AG20443 (cell line): ENCODE measurements at regions not wholly inside any gene's neighbourhood (a gene's known extent, or its start where the extent isn't known, plus 50 kb on each side); places are given as distances from the start of the nearest gene placed in this dataset.
"Not testable (repeated sequence)": the region's sequence is repeated elsewhere in the genome, so short reads cannot be mapped to it uniquely, and the experiment has no call there.

Experiments
- DNase-seq: peaks from one replicate; pipeline ENCODE4 v3.0.0; 2012; ENCODE audit warnings: low spot score, mixed read lengths

DNA sequence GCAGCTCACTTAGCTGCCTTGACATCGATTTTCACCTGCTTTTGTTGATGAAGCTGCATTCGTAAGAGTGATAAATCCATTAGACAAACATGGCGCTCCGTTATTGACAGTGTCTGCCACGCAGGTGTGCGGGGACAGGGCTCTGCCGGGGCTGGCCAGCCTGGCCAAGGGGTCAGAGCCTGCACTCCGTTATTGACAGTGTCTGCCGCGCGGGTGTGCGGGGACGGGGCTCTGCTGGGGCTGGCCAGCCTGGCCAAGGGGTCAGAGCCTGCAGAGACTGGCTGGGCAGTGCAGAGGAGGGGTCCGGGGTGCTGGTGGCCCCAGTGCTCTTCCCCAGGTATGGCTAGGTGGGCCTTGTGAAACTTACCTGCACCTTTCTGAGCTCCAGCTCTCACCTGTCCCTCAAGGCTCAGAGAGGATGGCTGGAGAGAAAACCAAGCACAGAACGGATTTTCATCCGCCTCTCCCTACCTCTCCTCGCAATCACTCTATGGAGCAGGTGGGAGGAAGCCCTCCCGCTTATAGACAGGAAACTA is 101.6 kb upstream of the B3GAT1 start:
- DNase-seq, result no peak

DNA sequence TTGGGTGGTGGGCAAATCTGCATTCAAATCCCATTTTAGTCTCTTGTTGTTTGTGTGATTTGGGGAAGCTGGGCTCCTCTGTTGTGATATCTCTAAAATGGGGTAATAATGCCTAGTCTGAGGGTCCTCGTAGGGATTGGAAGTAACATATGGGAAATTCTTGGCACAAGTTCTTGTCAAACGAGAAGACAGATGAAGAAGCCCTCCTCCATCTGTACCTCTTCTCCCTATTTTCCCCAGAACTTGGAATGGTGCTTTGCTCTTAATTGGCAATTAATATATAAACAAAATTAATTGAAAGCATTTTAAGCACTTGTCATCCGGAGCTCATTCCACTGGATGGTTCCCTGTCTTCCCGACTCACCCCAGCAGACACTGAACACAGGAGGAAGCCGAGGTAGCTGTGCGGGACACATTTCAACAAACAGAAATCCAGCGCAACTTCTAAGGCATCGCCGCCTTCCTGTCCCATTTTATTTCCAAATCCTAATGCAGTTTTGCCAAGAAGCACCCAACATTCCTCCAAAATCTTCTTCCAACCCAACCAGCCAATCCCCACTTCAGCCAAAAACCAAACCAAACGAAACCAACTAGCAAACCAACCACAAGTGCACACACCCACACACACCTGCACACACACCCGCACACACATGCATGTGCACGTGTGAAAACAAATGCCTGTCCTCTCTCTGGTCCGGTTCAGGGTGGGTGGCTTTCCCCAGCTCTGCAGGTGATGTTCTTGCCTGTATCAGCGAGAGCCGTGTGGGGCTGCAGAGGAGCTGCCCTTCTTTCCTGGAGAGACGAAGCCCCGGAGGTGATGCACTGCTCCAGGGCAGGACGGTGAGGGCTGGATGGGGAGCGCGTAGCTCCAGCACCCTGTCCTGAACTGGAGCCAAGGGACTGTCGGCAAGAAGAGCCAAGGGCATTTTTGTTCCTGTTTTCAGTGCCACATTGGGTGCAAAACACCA is 100.8 kb upstream of the B3GAT1 start:
- no peak for DNase-seq

DNA sequence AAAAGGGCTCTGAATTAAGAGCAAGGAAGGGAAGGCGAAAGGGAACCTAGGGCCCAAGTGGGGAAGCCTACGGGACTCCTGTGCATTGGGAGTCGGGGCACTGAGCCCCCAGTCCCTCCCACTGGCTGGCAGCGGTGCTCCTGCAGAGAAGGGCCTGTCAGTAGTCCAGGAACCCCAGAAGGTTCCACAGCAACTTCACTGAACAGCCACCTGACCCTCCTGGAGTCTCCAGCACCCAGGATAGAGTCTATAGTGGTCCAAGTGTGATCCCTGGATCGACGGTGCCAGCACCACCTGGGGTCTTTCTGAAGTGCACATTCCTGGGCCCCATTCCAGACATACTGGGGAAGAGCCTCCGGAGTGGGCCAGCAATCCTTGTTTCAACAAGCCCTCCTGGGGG is 100.0 kb upstream of the B3GAT1 start:
- DNase-seq, result no peak

DNA sequence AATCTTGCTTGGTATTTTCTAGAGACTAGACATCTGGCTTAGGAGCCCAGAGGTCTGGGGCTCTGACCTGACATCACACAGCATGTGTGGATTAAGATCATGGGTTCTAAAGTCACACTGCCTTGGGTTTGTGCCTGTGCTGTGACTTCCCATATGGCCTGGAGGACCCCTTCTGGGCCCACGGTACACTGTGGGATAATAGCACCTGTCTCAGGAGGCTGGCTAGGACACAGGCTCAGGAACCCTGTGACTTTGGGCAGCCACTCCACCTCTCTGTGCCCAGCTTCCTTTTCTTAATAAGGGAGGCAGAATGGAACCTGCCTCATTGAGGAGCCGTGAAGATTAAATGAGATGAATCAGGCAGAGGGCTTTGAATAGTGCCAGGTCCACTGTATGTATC is 99.2 kb upstream of the B3GAT1 start:
- DNase-seq, result no peak

DNA sequence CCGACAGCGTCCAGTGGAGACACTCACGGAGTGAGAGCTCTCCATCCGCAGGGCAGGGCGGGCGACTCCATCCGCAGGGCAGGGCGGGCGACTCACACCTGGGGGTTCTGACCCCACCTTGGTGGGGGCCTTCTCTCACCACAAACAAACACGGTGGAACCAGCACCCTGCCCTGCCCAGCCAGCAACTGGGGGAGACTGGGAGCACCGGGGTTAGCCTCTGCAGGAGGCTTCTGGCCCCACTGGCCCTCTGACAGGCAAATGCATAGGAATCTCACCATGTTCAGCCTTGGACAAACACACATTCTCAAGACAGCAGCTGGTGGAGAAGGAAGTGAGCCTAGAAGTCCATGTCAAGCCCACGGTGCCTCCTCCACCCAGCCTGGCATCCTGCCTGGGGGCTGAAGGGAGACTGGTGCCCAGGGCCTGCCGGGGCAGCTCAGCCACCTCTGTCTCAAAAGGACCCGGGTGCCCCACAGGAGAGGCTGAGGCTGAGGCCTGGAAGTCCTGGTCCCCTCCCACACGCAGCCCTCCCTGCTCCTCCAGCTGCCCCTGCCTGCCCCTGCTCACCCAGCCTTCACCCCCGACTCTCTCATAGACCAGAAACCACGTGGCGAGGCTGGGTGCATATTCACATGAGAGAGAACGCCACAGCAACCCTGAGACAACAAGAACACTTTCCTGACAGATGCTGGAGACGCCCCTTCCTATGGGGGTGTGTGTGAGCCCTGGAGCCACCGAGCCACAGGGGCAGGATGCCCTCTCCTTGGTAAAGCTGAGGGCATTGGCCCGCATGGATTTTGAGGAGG is 98.4 kb upstream of the B3GAT1 start:
- DNase-seq, result no peak

DNA sequence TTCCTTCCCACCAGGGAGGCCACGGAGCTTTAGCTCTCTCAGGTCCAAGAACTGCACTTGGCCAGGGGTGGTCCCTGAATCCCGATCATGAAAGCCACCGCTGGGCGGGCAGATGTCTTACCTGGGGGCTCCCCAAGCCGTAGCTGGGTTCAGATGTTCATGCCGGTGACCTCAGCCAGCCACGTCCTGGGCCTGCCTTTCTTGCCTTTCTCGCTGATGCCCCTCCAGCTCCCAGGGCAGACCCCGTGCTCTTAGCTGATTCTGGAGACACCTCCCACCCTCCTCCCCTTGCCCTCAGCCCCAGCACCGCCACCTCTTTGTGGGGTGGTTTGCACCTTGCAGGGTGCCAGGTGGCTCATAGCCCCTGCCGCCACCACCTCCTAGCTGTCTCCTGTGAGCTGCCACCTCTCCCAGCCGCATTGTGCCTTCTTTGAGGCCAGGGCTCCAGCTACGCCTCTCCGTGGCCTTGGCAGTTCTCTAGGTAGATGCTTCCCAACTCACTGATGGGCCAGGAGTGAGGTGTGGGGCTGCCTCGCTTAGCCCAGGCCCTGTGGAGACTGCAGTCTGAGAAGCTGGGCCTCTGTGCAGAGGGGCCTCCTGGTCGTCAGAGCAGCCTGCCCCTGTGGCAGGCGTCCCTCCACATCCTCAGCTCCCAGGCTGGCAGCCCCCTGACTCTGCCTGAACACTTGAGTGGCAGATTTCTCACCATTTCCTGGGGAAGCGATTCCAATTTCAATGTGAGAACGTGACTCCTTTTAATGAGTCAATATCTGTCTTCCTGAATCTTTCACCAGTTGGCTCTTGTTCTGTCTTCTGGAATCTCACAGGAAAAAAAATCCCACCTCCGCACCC is 97.6 kb upstream of the B3GAT1 start:
- no peak for DNase-seq

DNA sequence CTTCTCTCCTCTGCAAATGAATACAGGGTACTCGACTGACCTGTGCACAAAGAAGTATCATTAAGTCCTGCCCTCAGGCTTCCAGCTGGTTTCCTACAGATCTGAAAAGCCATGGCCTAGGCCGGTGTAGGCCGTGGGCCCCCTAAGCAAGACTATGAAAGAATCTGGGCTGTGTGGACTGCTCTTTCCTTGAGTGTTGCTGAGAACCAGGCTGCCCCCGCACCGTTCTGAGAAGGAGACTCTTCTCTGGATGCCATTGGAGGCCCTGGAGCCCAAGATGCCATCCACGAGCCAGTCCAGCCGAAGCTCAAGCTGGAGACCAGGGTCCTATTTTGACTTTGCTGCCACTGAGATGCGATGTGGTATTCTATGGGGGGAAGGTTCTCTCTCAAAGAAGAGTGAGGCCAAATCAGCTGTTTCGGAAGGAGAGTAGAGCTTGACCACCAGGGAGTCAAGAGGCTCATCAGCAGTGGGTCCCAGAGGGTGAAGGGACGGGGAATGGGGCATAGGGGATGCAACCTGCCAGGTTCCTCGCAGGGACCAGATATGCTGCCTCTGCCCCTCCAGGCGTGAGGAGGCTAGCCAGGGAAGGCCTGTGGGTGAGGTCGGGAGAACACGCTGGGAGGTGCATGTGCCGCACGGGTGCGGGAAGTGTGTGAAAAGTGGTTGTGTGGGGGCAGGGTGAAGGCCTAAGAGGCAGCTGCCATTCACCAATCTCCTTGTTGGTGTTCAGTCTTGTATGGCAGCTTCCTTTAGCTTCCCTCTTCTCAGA is 96.4 kb upstream of the B3GAT1 start:
- DNase-seq, result no peak

DNA sequence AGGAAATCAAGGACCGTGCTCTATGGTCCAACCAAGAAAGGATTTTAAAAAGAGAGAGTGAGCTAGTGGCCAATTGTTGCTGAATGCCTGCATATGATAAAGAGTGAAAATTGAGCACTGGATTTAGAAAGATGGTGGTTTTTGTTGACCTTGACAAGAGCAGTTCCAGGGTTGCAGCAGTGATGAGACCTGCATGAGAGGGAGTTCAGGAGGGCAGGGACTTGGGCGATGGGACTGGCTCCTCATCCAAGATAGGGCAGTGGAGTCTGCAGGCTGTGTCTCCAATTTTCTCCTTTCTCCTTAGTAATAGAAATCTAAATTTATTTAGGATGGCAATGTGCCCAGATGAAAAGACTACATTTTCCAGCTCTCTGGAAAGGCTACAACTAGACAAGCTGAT is 94.0 kb upstream of the B3GAT1 start:
- DNase-seq, result no peak

DNA sequence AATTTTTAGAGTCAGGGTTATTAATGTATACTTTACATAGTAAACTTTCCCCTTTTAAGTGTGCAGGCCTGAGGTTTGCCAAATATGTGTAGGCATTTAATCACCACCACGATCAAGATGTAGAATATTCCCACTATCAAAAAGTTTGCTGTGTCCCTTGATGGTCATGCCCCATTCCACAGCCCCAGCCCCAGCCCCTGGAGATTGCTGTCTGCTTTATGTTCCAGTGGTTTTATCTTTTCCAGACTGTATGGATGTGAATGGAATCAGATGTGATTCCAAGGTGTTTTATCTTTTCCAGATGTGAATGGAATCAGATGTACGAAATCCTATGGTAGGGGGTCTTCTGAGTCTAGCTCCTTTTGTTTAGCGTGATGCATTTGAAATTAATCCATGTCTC is 93.1 kb upstream of the B3GAT1 start:
- DNase-seq, result no peak

DNA sequence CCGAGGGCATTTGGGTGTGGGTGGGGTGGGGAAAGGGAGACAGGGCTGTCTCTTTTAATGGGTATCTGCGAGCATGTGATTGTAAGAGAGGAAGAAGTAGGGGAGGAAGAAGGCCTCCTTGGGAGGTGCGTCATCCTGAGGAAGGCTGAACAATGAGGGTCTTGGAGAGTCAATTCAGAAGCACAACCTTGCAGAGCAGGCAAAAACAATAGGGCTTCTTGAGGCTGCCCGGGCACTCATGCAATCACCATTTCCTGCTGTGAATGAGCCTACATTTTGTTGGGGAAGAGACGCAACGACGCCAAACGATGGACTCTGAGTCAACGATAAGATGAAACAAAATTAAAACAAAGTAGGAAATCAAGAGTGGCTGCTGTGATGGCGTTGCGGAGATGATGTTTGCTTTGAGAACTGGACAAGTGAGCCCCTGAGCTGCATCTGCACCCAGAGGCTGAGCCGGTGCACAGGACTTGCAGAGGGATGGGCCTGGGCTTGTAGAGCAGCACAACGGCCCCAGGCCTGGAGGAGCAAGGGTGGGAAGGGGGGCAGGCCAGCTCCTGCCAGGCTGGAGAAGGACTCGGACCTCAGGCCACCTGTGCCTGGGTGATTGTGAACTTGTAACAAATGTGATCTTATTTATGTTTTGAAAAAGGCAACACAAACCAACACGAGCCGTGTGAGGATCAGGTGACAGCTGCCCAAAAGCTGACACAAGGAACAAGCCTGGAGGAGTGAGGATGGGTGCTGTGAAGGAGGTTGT is 92.3 kb upstream of the B3GAT1 start:
- DNase-seq, result no peak

DNA sequence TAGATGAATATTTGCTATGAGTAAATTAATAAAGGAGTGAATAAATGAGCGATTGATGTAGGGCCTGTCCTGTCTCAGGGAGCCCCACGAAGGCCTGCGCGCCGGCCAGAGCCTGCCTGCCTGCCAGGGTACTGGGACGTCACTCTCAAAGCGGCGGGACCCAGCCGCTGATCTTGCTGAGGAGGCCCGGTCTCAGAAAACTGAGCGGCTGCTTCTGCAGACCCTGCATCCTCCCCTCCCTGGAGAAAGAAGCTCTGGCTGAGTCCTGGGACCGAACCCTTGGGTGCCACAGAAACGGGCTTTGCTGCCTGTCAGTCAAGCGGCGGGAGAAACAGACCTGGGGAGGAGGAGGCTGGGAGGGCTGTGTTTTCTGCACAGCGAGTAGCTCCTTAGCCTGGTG is 91.6 kb upstream of the B3GAT1 start:
- DNase-seq, result no peak

DNA sequence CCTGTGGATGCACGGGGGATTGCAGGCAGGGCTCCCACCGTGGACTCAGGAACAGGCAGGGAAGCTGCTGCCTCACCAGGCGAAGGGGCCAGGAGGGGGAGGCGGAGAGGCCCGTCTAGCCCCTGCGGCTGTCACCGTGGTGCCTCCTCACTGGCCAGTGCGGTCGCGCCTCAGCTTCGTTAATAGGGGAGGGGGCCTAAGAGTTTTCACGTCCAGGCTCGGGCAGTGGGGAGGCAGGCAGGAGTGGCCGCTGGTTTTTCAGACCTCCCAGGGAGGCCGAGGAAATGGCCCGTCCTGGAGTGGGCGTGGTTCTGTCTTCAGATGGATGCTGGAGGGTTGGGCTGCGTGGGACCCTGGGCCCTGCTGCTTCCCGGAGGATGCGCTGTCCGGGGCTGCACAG is 91.1 kb upstream of the B3GAT1 start:
- DNase-seq, result no peak

DNA sequence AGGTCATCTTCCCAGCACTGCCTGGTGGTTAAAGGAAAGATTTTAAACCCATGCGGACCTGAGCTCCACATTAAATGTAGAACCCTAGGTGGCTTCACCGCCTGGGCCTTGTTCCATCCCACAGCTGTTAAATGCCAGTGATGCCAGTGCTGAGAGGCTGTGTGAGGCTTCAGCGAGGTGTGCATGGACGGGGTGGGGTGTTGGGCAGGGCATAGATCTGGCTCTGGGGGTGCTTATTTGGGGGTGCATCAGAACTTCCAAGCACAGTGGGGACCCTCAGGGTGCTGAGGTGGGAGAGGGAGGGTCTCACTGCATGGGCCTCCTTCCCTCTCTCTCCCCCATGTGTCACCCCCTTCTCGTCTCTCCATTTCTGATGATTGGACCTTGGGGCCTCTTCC is 90.1 kb upstream of the B3GAT1 start:
- DNase-seq, result no peak

DNA sequence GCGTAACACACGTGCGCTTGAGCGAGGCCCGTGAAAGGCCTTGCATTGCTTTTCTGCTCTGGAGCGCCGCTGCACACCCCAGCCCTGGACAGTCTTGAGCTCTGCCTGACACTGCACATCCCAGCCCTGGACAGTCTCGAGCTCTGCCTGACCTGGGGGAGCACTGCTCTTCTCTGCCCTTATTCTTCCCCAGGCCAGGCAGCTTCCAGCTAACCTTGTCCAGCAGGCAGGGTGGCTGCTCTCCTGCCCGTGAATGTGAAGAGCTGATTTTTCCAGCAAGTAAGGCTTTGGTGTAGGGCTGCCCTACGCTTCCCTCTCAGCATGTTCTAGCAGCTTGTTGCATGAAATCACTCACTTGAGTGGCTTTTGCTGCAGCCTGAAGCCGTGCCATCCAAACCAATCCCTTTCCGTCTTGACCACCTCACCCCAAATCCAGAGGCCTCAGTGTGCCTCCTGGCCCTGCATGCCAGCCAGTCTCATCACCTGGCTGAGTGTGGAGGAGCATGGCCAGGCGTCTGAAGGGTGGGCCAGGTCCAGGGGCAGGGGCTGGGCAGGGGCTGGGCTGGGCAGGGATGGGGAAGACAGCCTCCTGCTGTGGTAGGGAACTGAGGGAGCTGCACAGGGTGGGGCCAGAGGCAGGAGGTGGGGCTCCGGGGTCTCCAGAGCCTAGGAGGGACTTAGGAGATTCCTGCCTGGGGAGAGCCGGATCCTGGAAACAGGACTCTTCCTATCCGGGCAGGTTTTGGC is 89.5 kb upstream of the B3GAT1 start:
- DNase-seq, result no peak

DNA sequence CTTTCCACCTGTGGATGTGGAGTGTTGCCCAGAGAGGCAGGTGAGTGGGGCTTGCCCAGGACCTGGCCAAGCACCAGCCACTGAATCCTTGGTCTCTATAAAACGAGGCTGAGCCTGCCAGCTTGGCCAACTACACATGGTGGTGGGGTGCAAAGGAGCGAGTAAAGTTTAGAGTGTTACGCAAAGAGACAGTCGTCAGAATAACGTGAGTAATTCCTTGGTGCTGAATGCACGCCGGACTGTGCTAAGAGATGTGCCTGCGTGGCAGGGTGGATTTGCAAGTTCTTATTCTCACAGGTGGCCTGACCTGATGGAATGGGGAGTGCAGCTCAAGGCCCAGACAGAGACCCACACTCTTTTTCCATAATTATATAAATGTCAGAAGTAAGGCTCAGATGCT is 88.6 kb upstream of the B3GAT1 start:
- no peak for DNase-seq

DNA sequence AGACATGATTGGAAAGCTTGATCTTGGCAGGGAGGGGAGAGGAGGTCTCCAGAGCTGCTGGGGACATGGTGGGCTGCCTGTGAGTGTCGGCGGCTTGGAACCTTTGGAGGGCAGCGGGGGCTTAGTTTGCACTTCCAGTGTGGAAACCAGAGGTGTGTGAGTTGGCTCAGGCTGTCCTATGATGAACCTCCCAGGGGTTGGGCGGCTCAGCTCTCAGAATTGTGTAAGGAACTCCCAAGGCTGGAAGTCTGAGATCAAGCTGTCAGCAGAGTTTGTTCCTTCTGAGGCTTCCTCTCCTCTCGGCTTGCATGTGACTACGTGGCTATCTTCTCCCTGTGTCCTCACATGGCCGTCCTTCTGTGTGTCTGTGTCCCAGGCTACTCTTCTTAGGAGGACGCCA is 87.9 kb upstream of the B3GAT1 start:
- no peak for DNase-seq

DNA sequence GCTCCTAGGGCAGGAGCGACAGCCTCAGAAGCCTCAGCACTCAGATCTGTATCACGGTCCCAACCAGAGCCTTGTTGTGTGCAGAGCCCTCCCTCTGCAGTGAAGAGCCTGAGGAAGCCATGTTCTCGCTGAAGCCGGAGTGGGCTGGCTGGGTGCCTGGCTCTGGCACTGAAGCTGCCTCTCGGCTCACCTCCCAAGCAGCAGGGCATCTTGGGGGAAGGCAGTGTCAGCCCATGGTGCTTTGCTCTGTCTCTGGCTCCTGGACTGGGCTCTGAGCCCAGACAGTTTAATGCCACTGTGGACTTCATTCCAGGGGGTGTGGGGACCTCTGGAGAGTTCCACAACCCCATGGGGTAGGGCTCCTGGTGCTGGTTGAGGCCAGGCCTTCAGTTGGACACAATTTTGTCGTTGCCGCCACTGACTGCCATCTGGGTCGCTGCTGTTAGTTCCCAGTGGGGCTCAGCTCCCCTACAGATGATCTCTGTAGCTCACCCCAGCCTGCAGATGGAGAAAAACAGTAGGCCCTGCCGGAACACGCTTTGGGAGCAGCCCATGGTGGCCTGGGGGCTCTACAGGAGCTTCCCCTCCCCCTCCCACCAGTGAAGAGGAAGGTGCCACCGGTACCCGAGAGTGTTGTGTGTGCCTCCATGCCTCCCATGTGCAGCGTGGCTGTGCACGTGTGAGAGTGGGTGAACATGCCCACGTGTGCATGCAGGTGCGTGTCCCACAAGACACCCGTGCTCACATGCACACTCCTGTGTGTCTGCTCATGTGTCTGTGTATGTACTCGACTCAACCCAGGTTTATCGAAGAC is 86.5 kb upstream of the B3GAT1 start:
- DNase-seq, result no peak

DNA sequence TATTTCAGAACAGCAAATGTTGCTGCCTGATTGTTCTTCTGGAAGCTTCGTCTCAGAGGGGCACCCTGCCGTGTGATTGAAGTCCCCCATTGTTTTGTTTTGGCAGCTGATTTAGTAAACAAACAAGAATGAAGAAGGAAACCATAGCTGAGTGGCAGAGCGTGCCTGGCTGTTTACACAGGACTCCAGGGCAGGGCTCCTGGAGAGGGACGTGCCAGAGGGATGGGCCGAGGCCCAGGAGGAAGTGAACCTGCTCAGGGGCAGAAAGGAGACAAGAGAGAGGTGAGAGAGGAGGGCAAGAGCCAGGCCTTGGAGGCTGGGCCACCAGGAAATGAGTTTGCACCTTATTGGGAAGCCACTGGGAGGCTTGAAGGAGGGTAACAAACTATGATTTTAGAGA is 85.5 kb upstream of the B3GAT1 start:
- DNase-seq, result no peak

DNA sequence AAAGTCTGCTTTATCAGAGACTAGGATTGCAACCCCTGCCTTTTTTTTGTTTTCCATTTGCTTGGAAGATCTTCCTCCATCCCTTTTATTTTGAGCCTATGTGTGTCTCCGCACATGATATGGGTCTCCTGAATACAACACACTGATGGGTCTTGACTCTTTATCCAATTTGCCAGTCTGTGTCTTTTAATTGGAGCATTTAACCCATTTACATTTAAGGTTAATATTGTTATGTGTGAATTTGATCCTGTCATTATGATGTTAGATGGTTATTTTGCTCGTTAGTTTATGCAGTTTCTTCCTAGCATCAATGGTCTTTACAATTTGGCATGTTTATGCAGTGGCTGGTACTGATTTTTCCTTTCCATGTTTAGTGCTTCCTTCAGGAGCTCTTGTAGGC is 84.0 kb upstream of the B3GAT1 start:
- not testable (repeated sequence) for DNase-seq
